ENCODE measurements at regions not wholly inside any gene's neighbourhood (a gene's known extent, or its start where the extent isn't known, plus 50 kb on each side); places are given as distances from the start of the nearest gene placed in this dataset.

DNA sequence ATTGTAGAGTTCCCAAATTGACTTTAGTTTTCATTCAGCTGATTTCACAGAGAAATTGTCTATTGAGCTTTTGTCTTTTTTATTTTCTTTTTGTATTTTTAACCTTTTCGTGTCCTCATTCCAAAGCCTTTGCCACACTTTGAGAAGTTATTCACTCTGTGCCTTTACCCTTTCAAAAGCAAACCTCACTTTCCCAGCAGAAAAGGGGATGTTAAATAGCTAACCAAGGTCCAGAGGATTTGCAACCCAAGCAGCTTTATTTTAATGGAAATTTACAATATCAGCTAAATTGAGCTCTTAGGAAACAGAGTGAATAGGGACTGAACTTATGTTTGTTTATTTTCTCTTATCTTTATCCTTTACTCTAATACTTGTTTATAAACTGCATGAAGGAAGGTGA, 428.8 kb downstream of the PCDH7 start:
- Histone ChIP-seq H3K9me3 (ENCODE audit: low read depth) (no peaks in the 10 kb centered on the region), H3K4me3 (no peak overlapping the region), H3K27me3 (replicated peaks; ENCODE audit: insufficient read depth) (no peaks in the 10 kb centered on the region), H3K27ac (no peak overlapping the region), H4K20me1 (ENCODE audit: insufficient read depth) (no peaks in the 10 kb centered on the region), H2AFZ (no peak overlapping the region), H3K4me2 (ENCODE audit: unreplicated experiment) (no peak overlapping the region), H3F3A (ENCODE audit: insufficient read depth) (no peaks in the 10 kb centered on the region), H3K9me2 (ENCODE audit: insufficient read depth) (no peaks in the 10 kb centered on the region), H3K79me2 (ENCODE audit: insufficient read depth) (no peaks in the 10 kb centered on the region), H3K9ac (no peak overlapping the region), H3K4me1 (ENCODE audit: insufficient read depth) (no peaks in the 10 kb centered on the region), H3K36me3 (ENCODE audit: low read depth) (no peaks in the 10 kb centered on the region)
- no peak for DNase-seq
- TF ChIP-seq EZH2 (IDR thresholded peaks at IDR 0.05; ENCODE audit: insufficient read depth, poor library complexity, severe bottlenecking) (no peak), EZH2phosphoT487 (IDR thresholded peaks at IDR 0.05; ENCODE audit: insufficient read depth, low read depth) (no peak)
- 0% methylated on average over 1 of the region's 1 CpG for WGBS, 2 experiments (ENCODE audit: low coverage in 1 of 2, low lambda C conversion rate in 2 of 2, missing lambda C conversion rate in 2 of 2)
- in situ Hi-C loops (cut with MboI): no loop called here

DNA sequence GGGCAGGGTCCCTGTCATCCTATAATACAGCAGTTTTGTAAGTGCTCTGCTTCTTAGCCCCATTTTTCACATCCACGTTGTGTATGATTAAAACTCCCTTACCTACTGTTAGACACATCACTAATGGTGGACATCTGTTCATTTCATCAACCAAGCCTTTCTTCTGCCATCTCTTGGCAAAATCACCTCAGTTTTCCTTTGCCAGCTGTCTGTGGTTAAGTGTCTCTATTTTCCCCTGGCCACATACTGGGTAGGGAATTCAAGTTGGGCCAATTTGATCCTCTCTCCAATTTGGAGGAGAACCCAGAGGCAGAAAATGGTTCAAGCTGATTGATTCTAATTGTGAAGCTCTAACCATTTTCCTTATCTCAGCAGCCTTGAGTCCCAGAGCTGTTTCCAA, 436.1 kb downstream of the PCDH7 start:
- no peaks in the 10 kb centered on the region for H3K79me2 ChIP-seq (ENCODE audit: insufficient read depth)
- no peaks in the 10 kb centered on the region for H3K36me3 ChIP-seq (ENCODE audit: low read depth)
- no peak overlapping the region for H3K4me3 ChIP-seq
- H2AFZ ChIP-seq: no peak overlapping the region
- in situ Hi-C loops (cut with MboI): no loop called here
- no peak for TF ChIP-seq EZH2phosphoT487 (IDR thresholded peaks at IDR 0.05; ENCODE audit: insufficient read depth, low read depth)
- TF ChIP-seq EZH2 (IDR thresholded peaks at IDR 0.05; ENCODE audit: insufficient read depth, poor library complexity, severe bottlenecking): no peak
- no peak overlapping the region for H3K9ac ChIP-seq
- no peaks in the 10 kb centered on the region for H4K20me1 ChIP-seq (ENCODE audit: insufficient read depth)
- H3K4me1 ChIP-seq (ENCODE audit: insufficient read depth): no peaks in the 10 kb centered on the region
- no peaks in the 10 kb centered on the region for H3K9me2 ChIP-seq (ENCODE audit: insufficient read depth)
- DNase-seq: no peak
- 0% methylated on average over 1 of the region's 1 CpG for WGBS, 2 experiments (ENCODE audit: low coverage in 1 of 2, low lambda C conversion rate in 2 of 2, missing lambda C conversion rate in 2 of 2)
- no peaks in the 10 kb centered on the region for H3K9me3 ChIP-seq (ENCODE audit: low read depth)
- H3K4me2 ChIP-seq (ENCODE audit: unreplicated experiment): no peak overlapping the region
- no peaks in the 10 kb centered on the region for H3F3A ChIP-seq (ENCODE audit: insufficient read depth)
- H3K27me3 ChIP-seq (replicated peaks; ENCODE audit: insufficient read depth): no peaks in the 10 kb centered on the region
- no peak overlapping the region for H3K27ac ChIP-seq

DNA sequence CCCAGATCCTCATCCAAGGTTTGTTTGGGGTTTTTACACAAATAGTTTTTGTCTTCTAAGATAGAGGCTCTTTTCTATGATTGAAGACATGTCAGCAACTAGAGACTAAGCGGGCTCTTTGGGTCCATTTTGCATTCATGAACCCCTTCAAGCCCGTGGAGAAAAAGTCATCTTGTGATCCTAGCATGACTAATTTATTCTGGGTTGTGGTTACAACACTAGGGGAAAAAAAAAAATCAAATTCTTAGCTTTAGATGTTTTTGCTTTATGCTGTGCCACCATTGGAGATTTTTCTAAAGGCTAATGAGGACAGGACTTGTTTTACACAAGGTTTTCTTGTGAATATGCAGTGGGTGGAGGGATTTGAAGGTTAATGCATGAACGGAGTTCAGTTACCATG, 440.0 kb downstream of the PCDH7 start:
- Histone ChIP-seq H3K9me3 (ENCODE audit: low read depth) (no peaks in the 10 kb centered on the region), H3K4me3 (no peak overlapping the region), H3K9ac (no peak overlapping the region), H3F3A (ENCODE audit: insufficient read depth) (no peaks in the 10 kb centered on the region), H3K27ac (no peak overlapping the region), H3K9me2 (ENCODE audit: insufficient read depth) (no peaks in the 10 kb centered on the region), H2AFZ (no peak overlapping the region), H3K4me1 (ENCODE audit: insufficient read depth) (no peaks in the 10 kb centered on the region), H3K36me3 (ENCODE audit: low read depth) (no peaks in the 10 kb centered on the region), H3K27me3 (replicated peaks; ENCODE audit: insufficient read depth) (no peaks in the 10 kb centered on the region), H3K79me2 (ENCODE audit: insufficient read depth) (no peaks in the 10 kb centered on the region), H4K20me1 (ENCODE audit: insufficient read depth) (no peaks in the 10 kb centered on the region), H3K4me2 (ENCODE audit: unreplicated experiment) (no peak overlapping the region)
- no peak for DNase-seq
- WGBS, 2 experiments (ENCODE audit: low coverage in 1 of 2, low lambda C conversion rate in 2 of 2, missing lambda C conversion rate in 2 of 2): 9 to 13% methylated on average over 3 of the region's 3 CpGs
- in situ Hi-C loops (cut with MboI): no loop called here
- no peak for TF ChIP-seq EZH2phosphoT487 (IDR thresholded peaks at IDR 0.05; ENCODE audit: insufficient read depth, low read depth)
- no peak for TF ChIP-seq EZH2 (IDR thresholded peaks at IDR 0.05; ENCODE audit: insufficient read depth, poor library complexity, severe bottlenecking)

DNA sequence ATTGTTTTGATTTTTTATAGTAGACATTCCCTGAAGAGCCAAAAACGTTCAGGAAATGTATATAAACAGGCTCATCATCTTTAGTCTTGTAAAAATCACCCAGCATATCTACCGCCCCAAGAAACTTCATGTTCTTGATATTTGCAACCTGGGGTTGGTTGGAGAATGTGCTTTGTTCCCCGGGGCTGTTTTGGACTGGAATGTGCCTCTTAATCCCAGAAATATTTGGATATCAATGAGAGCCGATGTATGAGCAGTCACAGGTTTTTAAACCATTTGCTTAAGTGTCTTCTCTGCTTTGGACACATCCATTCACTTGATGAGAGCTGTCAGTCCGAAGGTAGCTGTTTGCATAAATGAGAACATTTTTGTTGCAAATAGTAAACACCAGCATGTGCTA, 449.7 kb downstream of the PCDH7 start:
- TF ChIP-seq EZH2 (IDR thresholded peaks at IDR 0.05; ENCODE audit: insufficient read depth, poor library complexity, severe bottlenecking) (no peak), EZH2phosphoT487 (IDR thresholded peaks at IDR 0.05; ENCODE audit: insufficient read depth, low read depth) (no peak)
- no peak for DNase-seq
- Histone ChIP-seq H4K20me1 (ENCODE audit: insufficient read depth) (no peaks in the 10 kb centered on the region), H3K79me2 (ENCODE audit: insufficient read depth) (no peaks in the 10 kb centered on the region), H3K36me3 (ENCODE audit: low read depth) (no peaks in the 10 kb centered on the region), H3K9me3 (ENCODE audit: low read depth) (no peaks in the 10 kb centered on the region), H3K9ac (no peak overlapping the region), H2AFZ (no peak overlapping the region), H3K4me3 (no peak overlapping the region), H3K4me1 (ENCODE audit: insufficient read depth) (no peaks in the 10 kb centered on the region), H3K4me2 (ENCODE audit: unreplicated experiment) (no peak overlapping the region), H3K9me2 (ENCODE audit: insufficient read depth) (no peaks in the 10 kb centered on the region), H3K27me3 (replicated peaks; ENCODE audit: insufficient read depth) (no peaks in the 10 kb centered on the region), H3K27ac (no peak overlapping the region), H3F3A (ENCODE audit: insufficient read depth) (no peaks in the 10 kb centered on the region)
- 8 to 9% methylated on average over 5 of the region's 5 CpGs for WGBS, 2 experiments (ENCODE audit: low coverage in 1 of 2, low lambda C conversion rate in 2 of 2, missing lambda C conversion rate in 2 of 2)
- in situ Hi-C loops (cut with MboI): no loop called here

DNA sequence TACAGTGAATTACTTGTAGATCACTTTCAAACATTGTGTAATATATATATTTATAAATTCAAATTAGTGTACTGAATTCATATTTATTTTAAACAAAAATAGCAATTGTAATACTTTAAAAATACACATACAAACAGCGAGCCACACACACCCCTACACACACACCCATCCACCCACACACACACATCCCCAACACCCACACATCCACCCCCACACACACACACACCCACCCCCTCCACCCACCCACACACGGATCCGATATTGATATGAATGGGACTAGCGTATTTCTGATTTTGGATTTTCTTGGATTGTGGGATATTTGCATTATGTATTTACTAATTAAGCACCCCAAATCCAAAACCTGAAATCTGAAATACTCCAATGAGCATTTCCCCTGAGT, 451.2 kb downstream of the PCDH7 start:
- H2AFZ ChIP-seq: no peak overlapping the region
- WGBS, 2 experiments (ENCODE audit: low coverage in 1 of 2, low lambda C conversion rate in 2 of 2, missing lambda C conversion rate in 2 of 2): 47 to 59% methylated on average over 4 of the region's 4 CpGs
- H3F3A ChIP-seq (ENCODE audit: insufficient read depth): no peaks in the 10 kb centered on the region
- no peak overlapping the region for H3K9ac ChIP-seq
- in situ Hi-C loops (cut with MboI): no loop called here
- TF ChIP-seq EZH2phosphoT487 (IDR thresholded peaks at IDR 0.05; ENCODE audit: insufficient read depth, low read depth): no peak
- no peak for TF ChIP-seq EZH2 (IDR thresholded peaks at IDR 0.05; ENCODE audit: insufficient read depth, poor library complexity, severe bottlenecking)
- no peaks in the 10 kb centered on the region for H3K9me3 ChIP-seq (ENCODE audit: low read depth)
- no peaks in the 10 kb centered on the region for H3K36me3 ChIP-seq (ENCODE audit: low read depth)
- no peaks in the 10 kb centered on the region for H3K27me3 ChIP-seq (replicated peaks; ENCODE audit: insufficient read depth)
- no peaks in the 10 kb centered on the region for H3K4me1 ChIP-seq (ENCODE audit: insufficient read depth)
- no peaks in the 10 kb centered on the region for H3K9me2 ChIP-seq (ENCODE audit: insufficient read depth)
- no peak overlapping the region for H3K4me2 ChIP-seq (ENCODE audit: unreplicated experiment)
- no peak overlapping the region for H3K4me3 ChIP-seq
- no peak overlapping the region for H3K27ac ChIP-seq
- no peaks in the 10 kb centered on the region for H4K20me1 ChIP-seq (ENCODE audit: insufficient read depth)
- H3K79me2 ChIP-seq (ENCODE audit: insufficient read depth): no peaks in the 10 kb centered on the region
- no peak for DNase-seq
